OCI-LY1 (cell line): ENCODE measurements at regions not wholly inside any gene's neighbourhood (a gene's known extent, or its start where the extent isn't known, plus 50 kb on each side); places are given as distances from the start of the nearest gene placed in this dataset.

Experiments used
- CTCF ChIP-seq: fragments of 200-600 bp; sonication (generic), shearing (Covaris generic); IDR thresholded peaks from 2 replicates; pipeline ENCODE4 v1.5.1; 2017; ENCODE audit warnings: mild to moderate bottlenecking, antibody characterized with exemption, low read length, moderate library complexity, mixed read lengths
- EZH2 ChIP-seq: fragments of 200-600 bp; sonication (generic), shearing (Covaris generic); IDR thresholded peaks from 2 replicates; pipeline ENCODE4 v1.8.0; 2017; ENCODE audit warnings: borderline replicate concordance, mixed run types, mild to moderate bottlenecking, antibody characterized with exemption, low read length, moderate library complexity, mixed read lengths

- no peak for TF ChIP-seq CTCF
- no peak for TF ChIP-seq EZH2
Measured at GRCh38 chr2:155755481-155755880, 577.0 kb downstream of the NR4A2 start.
